Ovary (tissue), 7 donors: ENCODE measurements at regions not wholly inside any gene's neighbourhood (a gene's known extent, or its start where the extent isn't known, plus 50 kb on each side); places are given as distances from the start of the nearest gene placed in this dataset.

Source experiments
- DNase-seq, 5 donors: peaks; one replicate each; pipeline ENCODE4 v3.0.0-alpha.2; 2019 to 2020
- H3K27ac ChIP-seq, 2 donors: fragments of 200-600 bp; one replicate each; pipeline versions ENCODE4 v1.5.1 to v1.8.0; 2019 to 2022
- H3K27me3 ChIP-seq: fragments of 200-600 bp; one replicate; pipeline ENCODE4 v1.8.0; 2022
- H3K36me3 ChIP-seq: fragments of 200-600 bp; sonication (generic); one replicate; pipeline ENCODE4 v1.5.1; 2019
- H3K4me1 ChIP-seq: one replicate; pipeline ENCODE4 v1.8.1; 2013; ENCODE audit warnings: mild to moderate bottlenecking, moderate library complexity; ENCODE audit not compliant: insufficient read depth
- H3K4me3 ChIP-seq: fragments of 200-600 bp; sonication (generic); one replicate; pipeline ENCODE4 v1.5.1; 2017
- H3K9me3 ChIP-seq, 2 donors: fragments of 200-600 bp in 1 of 2; sonication (generic) in 1 of 2; one replicate each; pipeline versions ENCODE4 v1.5.1 to v1.8.1; 2013 to 2019; ENCODE audit warnings: mild to moderate bottlenecking in 1 of 2, moderate library complexity in 1 of 2
- EP300 ChIP-seq: sonication (generic); formaldehyde crosslinking; IDR thresholded peaks from one replicate; pipeline ENCODE4 v1.6.1; 2017; ENCODE audit warnings: antibody characterized with exemption
- POLR2A ChIP-seq: fragments of 450-650 bp; IDR thresholded peaks from one replicate; pipeline ENCODE4 v1.6.1; 2017; ENCODE audit warnings: antibody characterized with exemption, mild to moderate bottlenecking, moderate library complexity
- WGBS, 3 donors: extraction: QIAGEN DNeasy Blood & Tissue Kit in 1 of 3; methylation state at CpG; one replicate each; pipeline versions ENCODE4 v1.1.5 to v1.1.7; 2013 to 2017; 5-methylcytosine and 5-hydroxymethylcytosine counted together
- intact Hi-C, 4 donors: fragments of 100-400 bp; cut with DNase I; formaldehyde crosslinking; loops; one replicate each; pipeline versions ENCODE4 v1.11.0 to v1.15.1; 2022 to 2023
- TF ChIP-seq, protein P1 (sequence below), 3 donors: fragments of 450-650 bp in 2 of 3; fragments of 200-600 bp in 1 of 3; IDR thresholded peaks; one replicate each; pipeline versions ENCODE4 v1.5.1 to v1.8.0; 2016 to 2022; ENCODE audit warnings: antibody characterized with exemption in 3 of 3, mild to moderate bottlenecking in 1 of 3
- donor health status: DM: no; HTN: no; CAD: no; lungs with moderate emphysema.
- donor health status: DM: no; HTN: no; CAD: no.
- donor health status: Bipolar disorder and iron deficiency.
- donor health status: DM: no; HTN: no; CAD: no.
- donor health status: DM: yes; HTN: yes; CAD: no.

DNA sequence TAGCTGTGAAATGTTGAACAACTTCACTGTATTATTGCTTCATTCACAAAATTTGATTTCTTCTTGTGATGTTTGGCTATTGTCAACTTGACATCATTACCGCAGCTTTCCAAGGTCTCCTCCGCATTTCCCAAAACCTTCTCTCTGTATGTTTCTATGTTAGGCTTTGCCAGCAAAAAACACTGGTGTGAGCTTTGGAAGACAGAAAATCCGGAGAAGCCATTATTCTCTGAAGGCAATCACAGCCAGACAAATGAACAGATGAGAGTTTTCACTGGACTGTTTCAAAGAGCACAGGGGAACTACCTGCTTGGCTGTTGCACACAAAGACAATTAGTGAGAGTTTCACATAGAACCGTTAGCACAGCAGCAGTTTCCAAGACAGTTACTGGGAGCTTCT lies 609.6 kb downstream of the BRINP3 start:
- Histone ChIP-seq H3K4me3 (no peak overlapping the region), H3K4me1 (no peaks in the 10 kb centered on the region), H3K9me3 (no peaks in the 10 kb centered on the region), H3K27ac (no peak overlapping the region), H3K27me3 (no peaks in the 10 kb centered on the region), H3K36me3 (no peaks in the 10 kb centered on the region)
- 9 to 16% (median 12%) methylated on average over 4 of the region's 4 CpGs for WGBS, 3 donors
- DNase-seq, result no peak
- intact Hi-C loops, result no loop called here
- no peak for TF ChIP-seq POLR2A
- no peak for TF ChIP-seq EP300

- Histone ChIP-seq H3K9me3 (no peaks in the 10 kb centered on the region), H3K27ac (no peak overlapping the region), H3K4me1 (no peaks in the 10 kb centered on the region), H3K4me3 (no peak overlapping the region), H3K27me3 (no peaks in the 10 kb centered on the region), H3K36me3 (no peaks in the 10 kb centered on the region)
- TF ChIP-seq, protein P1, sequence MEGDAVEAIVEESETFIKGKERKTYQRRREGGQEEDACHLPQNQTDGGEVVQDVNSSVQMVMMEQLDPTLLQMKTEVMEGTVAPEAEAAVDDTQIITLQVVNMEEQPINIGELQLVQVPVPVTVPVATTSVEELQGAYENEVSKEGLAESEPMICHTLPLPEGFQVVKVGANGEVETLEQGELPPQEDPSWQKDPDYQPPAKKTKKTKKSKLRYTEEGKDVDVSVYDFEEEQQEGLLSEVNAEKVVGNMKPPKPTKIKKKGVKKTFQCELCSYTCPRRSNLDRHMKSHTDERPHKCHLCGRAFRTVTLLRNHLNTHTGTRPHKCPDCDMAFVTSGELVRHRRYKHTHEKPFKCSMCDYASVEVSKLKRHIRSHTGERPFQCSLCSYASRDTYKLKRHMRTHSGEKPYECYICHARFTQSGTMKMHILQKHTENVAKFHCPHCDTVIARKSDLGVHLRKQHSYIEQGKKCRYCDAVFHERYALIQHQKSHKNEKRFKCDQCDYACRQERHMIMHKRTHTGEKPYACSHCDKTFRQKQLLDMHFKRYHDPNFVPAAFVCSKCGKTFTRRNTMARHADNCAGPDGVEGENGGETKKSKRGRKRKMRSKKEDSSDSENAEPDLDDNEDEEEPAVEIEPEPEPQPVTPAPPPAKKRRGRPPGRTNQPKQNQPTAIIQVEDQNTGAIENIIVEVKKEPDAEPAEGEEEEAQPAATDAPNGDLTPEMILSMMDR (IDR thresholded peaks at IDR 0.05), result no peak
- TF ChIP-seq POLR2A, result no peak
- no peak for TF ChIP-seq EP300
- DNase-seq, result no peak
- intact Hi-C loops, result no loop called here
Measured at GRCh38 chr1:189874715-189875435, 602.8 kb downstream of the BRINP3 start.

- no peaks in the 10 kb centered on the region for H3K27me3 ChIP-seq
- no peak for DNase-seq
- no peaks in the 10 kb centered on the region for H3K4me1 ChIP-seq
- no peaks in the 10 kb centered on the region for H3K36me3 ChIP-seq
- TF ChIP-seq, protein P1 (IDR thresholded peaks at IDR 0.05), result no peak
- no peak overlapping the region for H3K27ac ChIP-seq
- H3K4me3 ChIP-seq, result no peak overlapping the region
- WGBS, 3 donors, result 72 to 76% (median 74%) methylated on average over 3 of the region's 3 CpGs
- no peaks in the 10 kb centered on the region for H3K9me3 ChIP-seq
- intact Hi-C loops, result no loop called here
Measured at GRCh38 chr1:189880135-189880534, 597.5 kb downstream of the BRINP3 start.

DNA sequence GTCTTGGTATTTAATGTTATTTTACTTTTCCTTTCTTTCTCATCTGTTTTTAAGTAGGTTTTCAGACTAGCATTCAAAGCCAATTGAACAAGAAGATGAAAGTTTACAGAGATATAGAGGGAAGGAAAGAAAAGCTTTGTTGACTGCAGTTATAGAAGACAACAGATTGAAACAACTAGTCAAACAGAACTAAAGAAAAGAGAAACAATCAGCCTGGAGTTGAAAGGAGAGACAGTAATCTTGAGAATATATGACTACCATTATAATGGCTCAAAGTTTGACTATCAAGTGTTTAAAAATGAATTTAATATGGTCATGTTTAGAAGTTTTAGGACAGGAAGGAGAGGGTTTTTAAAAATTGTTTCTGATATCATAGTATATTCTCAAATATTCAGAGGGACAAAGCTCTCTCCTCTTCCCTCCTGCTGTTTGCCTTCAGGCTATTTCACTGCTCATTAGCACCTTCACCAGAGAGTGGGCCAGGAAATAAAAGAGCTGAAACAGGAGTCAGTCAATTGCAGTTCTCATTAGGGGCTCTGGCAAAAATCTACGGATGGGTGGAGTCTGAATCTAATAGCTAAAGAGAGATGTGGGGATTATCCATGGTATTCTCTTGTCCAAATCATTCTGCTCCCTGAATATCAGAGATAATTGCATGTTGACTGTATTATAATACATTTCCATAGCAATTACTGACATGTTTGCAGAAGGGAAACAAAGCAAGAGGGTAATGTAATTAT lies 577.8 kb downstream of the BRINP3 start:
- intact Hi-C loops, result no loop called here

GRCh38 chr1:189904509-189904908 lies 573.2 kb downstream of the BRINP3 start:
- no peak overlapping the region for H3K27ac ChIP-seq
- no peak overlapping the region for H3K4me3 ChIP-seq
- no peaks in the 10 kb centered on the region for H3K9me3 ChIP-seq
- TF ChIP-seq, protein P1 (IDR thresholded peaks at IDR 0.05), result no peak
- no peak for TF ChIP-seq EP300
- no peak for TF ChIP-seq POLR2A
- no peaks in the 10 kb centered on the region for H3K27me3 ChIP-seq
- intact Hi-C loops, result no loop called here
- WGBS, 3 donors, result 81 to 92% (median 90%) methylated on average over 2 of the region's 2 CpGs
- no peaks in the 10 kb centered on the region for H3K4me1 ChIP-seq
- H3K36me3 ChIP-seq, result no peaks in the 10 kb centered on the region
- no peak for DNase-seq

More for the DNA sequence above, 577.8 kb downstream of the BRINP3 start:
- 17 to 23% (median 20%) methylated on average over 1 of the region's 1 CpG for WGBS, 3 donors
- H3K36me3 ChIP-seq, result no peaks in the 10 kb centered on the region
- no peaks in the 10 kb centered on the region for H3K4me1 ChIP-seq
- TF ChIP-seq POLR2A (no peak), EP300 (no peak)
- no peaks in the 10 kb centered on the region for H3K9me3 ChIP-seq
- no peaks in the 10 kb centered on the region for H3K27me3 ChIP-seq
- DNase-seq, result no peak
- no peak overlapping the region for H3K27ac ChIP-seq
- H3K4me3 ChIP-seq, result no peak overlapping the region
